ENCODE measurements at regions not wholly inside any gene's neighbourhood (a gene's known extent, or its start where the extent isn't known, plus 50 kb on each side); places are given as distances from the start of the nearest gene placed in this dataset.

- no peaks in the 10 kb centered on the region for H3K4me1 ChIP-seq (ENCODE audit: insufficient read depth)
- H3K4me2 ChIP-seq (ENCODE audit: unreplicated experiment), result no peak overlapping the region
- H3F3A ChIP-seq (ENCODE audit: insufficient read depth), result no peaks in the 10 kb centered on the region
- H3K9me2 ChIP-seq (ENCODE audit: insufficient read depth), result no peaks in the 10 kb centered on the region
- no peak overlapping the region for H3K9ac ChIP-seq
- peaks cover 4% of the 10 kb centered on the region for H3K9me3 ChIP-seq (ENCODE audit: low read depth)
- no peak overlapping the region for H2AFZ ChIP-seq
- in situ Hi-C loops (cut with MboI), result no loop called here
- H3K27me3 ChIP-seq (replicated peaks; ENCODE audit: insufficient read depth), result no peaks in the 10 kb centered on the region
- H3K79me2 ChIP-seq (ENCODE audit: insufficient read depth), result no peaks in the 10 kb centered on the region
- 3 to 21% methylated on average over 1 of the region's 1 CpG for WGBS, 2 experiments (ENCODE audit: low coverage in 1 of 2, low lambda C conversion rate in 2 of 2, missing lambda C conversion rate in 2 of 2)
- no peak overlapping the region for H3K27ac ChIP-seq
- no peak for DNase-seq
- H3K36me3 ChIP-seq (ENCODE audit: low read depth), result no peaks in the 10 kb centered on the region
- H3K4me3 ChIP-seq, result no peak overlapping the region
- no peak for TF ChIP-seq EZH2 (IDR thresholded peaks at IDR 0.05; ENCODE audit: insufficient read depth, poor library complexity, severe bottlenecking)
- no peak for TF ChIP-seq EZH2phosphoT487 (IDR thresholded peaks at IDR 0.05; ENCODE audit: insufficient read depth, low read depth)
- no peaks in the 10 kb centered on the region for H4K20me1 ChIP-seq (ENCODE audit: insufficient read depth)
Observed at GRCh38 chr6:156031516-156031915, 575.9 kb upstream of the NOX3 start.

- no peak overlapping the region for H3K9ac ChIP-seq
Observed at GRCh38 chr6:156030053-156030452, 574.4 kb upstream of the NOX3 start.

GRCh38 chr6:156029286-156029985 lies 573.8 kb upstream of the NOX3 start:
- Histone ChIP-seq H3K9ac (no peak overlapping the region), H3K4me3 (no peak overlapping the region), H4K20me1 (ENCODE audit: insufficient read depth) (no peaks in the 10 kb centered on the region), H3K9me3 (ENCODE audit: low read depth) (peaks cover 4% of the 10 kb centered on the region), H3K79me2 (ENCODE audit: insufficient read depth) (no peaks in the 10 kb centered on the region), H3K4me1 (ENCODE audit: insufficient read depth) (no peaks in the 10 kb centered on the region), H3K9me2 (ENCODE audit: insufficient read depth) (no peaks in the 10 kb centered on the region), H2AFZ (no peak overlapping the region), H3K36me3 (ENCODE audit: low read depth) (no peaks in the 10 kb centered on the region), H3K27me3 (replicated peaks; ENCODE audit: insufficient read depth) (no peaks in the 10 kb centered on the region), H3K4me2 (ENCODE audit: unreplicated experiment) (no peak overlapping the region), H3F3A (ENCODE audit: insufficient read depth) (no peaks in the 10 kb centered on the region), H3K27ac (no peak overlapping the region)
- no peak for DNase-seq
- no peak for TF ChIP-seq EZH2 (IDR thresholded peaks at IDR 0.05; ENCODE audit: insufficient read depth, poor library complexity, severe bottlenecking)
- TF ChIP-seq EZH2phosphoT487 (IDR thresholded peaks at IDR 0.05; ENCODE audit: insufficient read depth, low read depth), result no peak
- in situ Hi-C loops (cut with MboI), result no loop called here
- WGBS, 2 experiments (ENCODE audit: low coverage in 1 of 2, low lambda C conversion rate in 2 of 2, missing lambda C conversion rate in 2 of 2), result 66 to 68% methylated on average over 13 of the region's 13 CpGs

More at GRCh38 chr6:156030053-156030452, 574.4 kb upstream of the NOX3 start:
- in situ Hi-C loops (cut with MboI), result no loop called here
- Histone ChIP-seq H3K4me3 (no peak overlapping the region), H2AFZ (no peak overlapping the region), H3F3A (ENCODE audit: insufficient read depth) (no peaks in the 10 kb centered on the region), H3K79me2 (ENCODE audit: insufficient read depth) (no peaks in the 10 kb centered on the region), H3K4me1 (ENCODE audit: insufficient read depth) (no peaks in the 10 kb centered on the region), H3K27me3 (replicated peaks; ENCODE audit: insufficient read depth) (no peaks in the 10 kb centered on the region), H4K20me1 (ENCODE audit: insufficient read depth) (no peaks in the 10 kb centered on the region), H3K4me2 (ENCODE audit: unreplicated experiment) (no peak overlapping the region), H3K36me3 (ENCODE audit: low read depth) (no peaks in the 10 kb centered on the region), H3K27ac (no peak overlapping the region), H3K9me2 (ENCODE audit: insufficient read depth) (no peaks in the 10 kb centered on the region), H3K9me3 (ENCODE audit: low read depth) (peaks cover 4% of the 10 kb centered on the region)
- 52 to 56% methylated on average over 2 of the region's 2 CpGs for WGBS, 2 experiments (ENCODE audit: low coverage in 1 of 2, low lambda C conversion rate in 2 of 2, missing lambda C conversion rate in 2 of 2)
- no peak for DNase-seq
- no peak for TF ChIP-seq EZH2 (IDR thresholded peaks at IDR 0.05; ENCODE audit: insufficient read depth, poor library complexity, severe bottlenecking)
- no peak for TF ChIP-seq EZH2phosphoT487 (IDR thresholded peaks at IDR 0.05; ENCODE audit: insufficient read depth, low read depth)

GRCh38 chr6:156028335-156029131 lies 572.9 kb upstream of the NOX3 start:
- no peaks in the 10 kb centered on the region for H3K36me3 ChIP-seq (ENCODE audit: low read depth)
- no peaks in the 10 kb centered on the region for H4K20me1 ChIP-seq (ENCODE audit: insufficient read depth)
- 10 to 11% methylated on average over 15 of the region's 15 CpGs for WGBS, 2 experiments (ENCODE audit: low coverage in 1 of 2, low lambda C conversion rate in 2 of 2, missing lambda C conversion rate in 2 of 2)
- H3F3A ChIP-seq (ENCODE audit: insufficient read depth), result no peaks in the 10 kb centered on the region
- H3K79me2 ChIP-seq (ENCODE audit: insufficient read depth), result no peaks in the 10 kb centered on the region
- no peak for TF ChIP-seq EZH2 (IDR thresholded peaks at IDR 0.05; ENCODE audit: insufficient read depth, poor library complexity, severe bottlenecking)
- H3K9ac ChIP-seq, result no peak overlapping the region
- no peaks in the 10 kb centered on the region for H3K9me2 ChIP-seq (ENCODE audit: insufficient read depth)
- DNase-seq, result no peak
- H3K9me3 ChIP-seq (ENCODE audit: low read depth), result peaks cover 4% of the 10 kb centered on the region
- no peaks in the 10 kb centered on the region for H3K4me1 ChIP-seq (ENCODE audit: insufficient read depth)
- no peaks in the 10 kb centered on the region for H3K27me3 ChIP-seq (replicated peaks; ENCODE audit: insufficient read depth)
- no peak overlapping the region for H3K4me3 ChIP-seq
- in situ Hi-C loops (cut with MboI), result no loop called here
- no peak overlapping the region for H3K4me2 ChIP-seq (ENCODE audit: unreplicated experiment)
- H2AFZ ChIP-seq, result no peak overlapping the region
- H3K27ac ChIP-seq, result no peak overlapping the region

Data from GM23248 (cell line).